Activated CD4-positive, alpha-beta memory T cell treated with anti-CD3 and anti-CD28 coated beads, Interleukin-2, amount 10 ng/mL, durations not matched to agents 7 days and 5 days (primary cell): ENCODE measurements at regions not wholly inside any gene's neighbourhood (a gene's known extent, or its start where the extent isn't known, plus 50 kb on each side); places are given as distances from the start of the nearest gene placed in this dataset.
"Not testable (repeated sequence)": the region's sequence is repeated elsewhere in the genome, so short reads cannot be mapped to it uniquely, and the experiment has no call there.

Experiments
- CTCF ChIA-PET: fragments of 350-600 bp; sonication (Branson Sonifier 250); formaldehyde crosslinking; loops from one replicate; lab custom pipeline; 2021; ENCODE audit warnings: antibody characterized with exemption, inconsistent platforms; lab: Charles Lee
- POLR2A ChIA-PET: fragments of 350-600 bp; sonication (Branson Sonifier 250); formaldehyde crosslinking; loops from one replicate; lab custom pipeline; 2021; ENCODE audit warnings: antibody characterized with exemption; lab: Charles Lee
- DNase-seq: peaks from one replicate; pipeline ENCODE4 v3.0.0-alpha.2; 2020
- H3K27ac Mint-ChIP-seq: one replicate; pipeline ENCODE4 v1.8.0; 2021; ENCODE audit warnings: mild to moderate bottlenecking, mixed read lengths
- H3K27me3 Mint-ChIP-seq: one replicate; pipeline ENCODE4 v1.8.0; 2021; ENCODE audit warnings: mixed read lengths
- H3K36me3 Mint-ChIP-seq: one replicate; pipeline ENCODE4 v1.8.0; 2021; ENCODE audit warnings: low read depth, mixed read lengths
- H3K4me1 Mint-ChIP-seq: one replicate; pipeline ENCODE4 v1.8.0; 2021; ENCODE audit warnings: mixed read lengths
- H3K4me3 Mint-ChIP-seq: one replicate; pipeline ENCODE4 v1.8.0; 2021; ENCODE audit warnings: mild to moderate bottlenecking, mixed read lengths
- H3K9me3 Mint-ChIP-seq: one replicate; pipeline ENCODE4 v1.8.0; 2021; ENCODE audit warnings: mixed read lengths

DNA sequence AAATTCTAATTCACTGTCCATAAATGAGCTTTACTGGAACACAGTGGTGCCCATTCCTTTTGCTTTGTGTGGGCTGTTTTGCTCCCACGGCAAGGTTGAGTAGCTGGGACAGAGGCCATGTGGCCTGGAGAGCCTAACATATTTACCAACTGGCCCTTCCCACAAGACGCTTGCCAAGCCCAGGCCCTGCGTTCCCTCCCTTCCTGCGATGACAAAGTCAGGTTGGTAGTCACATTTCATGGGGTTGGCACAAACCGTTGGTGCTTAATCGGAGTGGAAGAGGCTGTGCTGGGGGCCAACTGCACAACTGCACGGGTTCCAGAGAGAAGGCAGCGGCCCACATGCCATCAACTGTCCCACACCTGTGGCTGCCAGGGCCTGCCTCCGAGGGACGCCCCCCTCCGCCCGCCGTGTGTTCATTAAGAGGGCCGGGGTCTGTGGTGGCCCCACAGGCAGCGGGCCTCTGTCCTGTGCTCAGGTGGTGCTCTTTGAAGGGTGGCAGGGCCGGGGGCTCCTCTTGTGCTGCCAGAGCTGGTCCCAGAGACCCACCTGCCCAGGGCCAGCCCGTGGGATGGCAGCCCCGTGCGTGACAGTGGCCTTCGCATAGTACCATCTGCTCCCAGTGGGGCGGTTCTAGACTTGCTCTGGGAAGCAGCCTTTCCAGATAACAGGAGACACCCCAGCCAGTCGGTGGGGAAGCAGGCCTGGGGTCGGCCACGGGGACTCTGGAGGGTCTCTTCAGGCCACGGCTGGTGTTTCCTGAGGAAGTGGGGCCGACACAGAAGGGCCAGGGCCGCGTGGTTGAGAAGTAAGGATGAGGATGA, 81.5 kb upstream of the CLDN5 start:
- Mint-ChIP-seq H3K27me3 (peaks cover 5% of the 10 kb centered on the region), H3K27ac (no peak overlapping the region), H3K4me1 (peaks cover 41% of the 10 kb centered on the region), H3K4me3 (no peak overlapping the region), H3K9me3 (no peaks in the 10 kb centered on the region), H3K36me3 (no peaks in the 10 kb centered on the region)
- no peak for DNase-seq
- ChIA-PET CTCF (no interaction called here), POLR2A (no interaction called here)

DNA sequence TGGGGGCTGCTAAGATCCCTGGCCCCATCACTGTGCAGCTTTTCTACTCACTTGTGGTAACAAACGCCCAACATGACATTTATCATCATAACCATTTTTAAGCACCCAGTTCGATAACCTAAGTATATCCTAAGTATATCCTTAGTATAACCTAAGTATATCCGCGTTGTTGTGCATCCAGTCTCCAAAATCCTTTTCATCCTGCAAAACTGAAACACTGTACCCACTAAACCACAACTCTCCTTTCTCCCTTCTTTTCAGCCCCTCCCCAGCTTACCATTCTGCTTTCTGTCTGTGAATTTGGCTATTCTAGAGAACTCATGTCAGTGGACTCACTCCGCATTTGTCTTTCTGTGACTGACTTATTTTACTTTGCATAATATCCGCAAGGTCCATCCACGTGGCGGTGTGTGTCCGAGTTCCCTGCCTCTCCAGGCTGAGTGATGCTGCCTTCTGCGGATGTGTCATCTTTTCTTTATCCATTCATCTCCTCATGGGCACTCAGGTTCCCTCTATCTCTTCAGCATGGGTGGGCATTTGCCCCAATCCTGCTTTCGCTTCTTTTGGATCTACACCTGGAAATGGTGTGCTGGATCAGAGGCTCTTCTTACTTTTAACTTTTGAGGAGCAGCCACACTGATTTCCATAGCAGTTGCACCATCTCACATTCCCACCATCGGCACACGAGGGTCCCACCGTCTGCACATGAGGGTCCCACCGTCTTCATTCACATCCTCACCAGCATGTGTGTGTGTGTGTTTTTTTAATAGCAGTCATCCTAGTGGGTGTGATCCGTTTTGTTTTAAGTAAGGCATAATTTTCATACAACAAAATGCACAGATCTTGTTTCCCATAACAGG, 82.4 kb upstream of the CLDN5 start:
- ChIA-PET POLR2A (interaction anchor here (1.0 kb wide), 1 partner anchor 127 kb away, joined by 4 read pairs; the partner anchor contains the start of gene CDC45), CTCF (no interaction called here)
- H3K27me3 Mint-ChIP-seq, result peaks cover 2% of the 10 kb centered on the region
- no peaks in the 10 kb centered on the region for H3K9me3 Mint-ChIP-seq
- peaks cover 44% of the 10 kb centered on the region for H3K4me1 Mint-ChIP-seq
- no peak overlapping the region for H3K4me3 Mint-ChIP-seq
- no peak for DNase-seq
- no peak overlapping the region for H3K27ac Mint-ChIP-seq
- no peaks in the 10 kb centered on the region for H3K36me3 Mint-ChIP-seq

DNA sequence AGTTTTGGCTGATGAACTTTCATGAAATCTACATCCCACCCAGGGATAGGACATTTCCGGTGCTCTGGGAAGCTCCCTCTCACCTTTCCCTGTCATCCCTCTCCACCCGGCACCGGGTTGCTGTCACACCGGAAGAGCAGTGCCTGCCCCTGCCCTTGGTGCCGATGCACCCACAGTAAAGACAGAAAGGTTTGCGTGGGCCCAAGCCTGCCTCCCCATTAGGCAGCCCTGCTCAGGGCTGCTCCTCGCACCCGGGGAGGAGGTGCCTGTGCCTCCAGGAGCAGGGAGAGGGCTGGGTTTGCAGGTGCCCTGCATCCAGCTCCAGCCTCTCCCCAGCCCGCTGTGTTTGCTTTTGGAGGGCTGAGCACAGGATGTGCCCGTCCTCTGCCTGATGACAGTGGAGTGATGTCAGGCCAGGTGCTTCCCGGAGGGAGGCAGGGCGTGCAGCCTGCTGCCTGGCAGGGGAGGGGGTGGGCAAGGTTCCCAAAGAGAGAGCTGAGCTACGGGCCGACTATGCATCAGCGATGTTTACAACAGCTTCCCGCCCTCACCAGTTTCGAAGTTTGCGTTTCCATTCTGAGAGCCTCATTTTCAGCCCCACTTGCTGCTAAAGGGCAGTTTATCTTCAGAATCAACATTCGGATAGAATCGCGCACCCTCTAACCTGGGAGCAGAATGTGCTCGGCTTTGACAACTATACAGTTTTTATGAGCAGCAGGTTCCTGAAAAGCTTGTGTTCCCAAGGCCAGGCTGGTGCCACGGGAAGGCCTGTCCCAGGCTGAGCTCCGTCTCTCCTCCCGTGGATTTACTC, 83.2 kb upstream of the CLDN5 start:
- Mint-ChIP-seq H3K4me3 (no peak overlapping the region), H3K36me3 (no peaks in the 10 kb centered on the region)
- POLR2A ChIA-PET, result interaction anchor here (1.0 kb wide), 1 partner anchor 128 kb away, joined by 4 read pairs; the partner anchor contains the start of gene CDC45

DNA sequence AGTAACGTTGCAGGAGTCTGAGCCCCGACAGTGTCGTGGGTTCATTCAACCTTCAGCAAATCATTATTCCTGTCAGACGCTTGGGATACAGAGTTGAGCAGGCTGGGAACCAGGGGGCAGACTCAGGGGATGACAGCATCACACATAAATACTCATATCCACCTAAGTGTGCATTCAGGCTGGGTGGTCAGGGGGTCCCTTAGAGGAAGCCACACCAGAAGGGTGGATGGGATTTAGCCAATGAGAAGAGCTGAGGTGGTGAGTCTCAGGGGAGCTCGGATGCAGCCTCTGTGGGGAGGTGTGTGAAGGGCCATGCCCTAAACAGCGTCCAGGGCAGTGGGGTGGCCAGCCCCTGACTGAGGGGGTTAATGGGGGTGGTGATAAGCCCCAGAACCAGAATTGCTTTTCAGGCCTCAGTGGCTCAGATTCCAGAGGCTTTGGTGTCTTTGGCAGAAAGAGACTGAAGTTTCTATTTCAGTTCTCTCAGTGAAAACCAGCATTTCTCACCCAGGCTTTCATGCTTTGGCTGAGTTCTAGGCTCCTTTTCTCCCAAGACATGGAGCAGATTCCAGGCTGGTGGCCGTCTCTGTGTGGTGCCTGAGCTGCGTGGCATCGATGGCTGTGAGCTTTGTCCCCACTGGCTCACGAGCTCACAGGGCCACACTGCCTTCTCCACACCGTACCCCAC, 83.9 kb upstream of the CLDN5 start:
- H3K27ac Mint-ChIP-seq, result no peak overlapping the region
- H3K4me3 Mint-ChIP-seq, result no peak overlapping the region
- H3K36me3 Mint-ChIP-seq, result no peaks in the 10 kb centered on the region
- peaks cover 1% of the 10 kb centered on the region for H3K27me3 Mint-ChIP-seq
- H3K9me3 Mint-ChIP-seq, result no peaks in the 10 kb centered on the region
- DNase-seq, result no peak
- CTCF ChIA-PET, result interaction anchor here (1.2 kb wide), 1 partner anchor 22 kb away, joined by 4 read pairs; no protein-coding TSS in a partner anchor
- POLR2A ChIA-PET, result interaction anchor here (1.0 kb wide), 1 partner anchor 128 kb away, joined by 4 read pairs; the partner anchor contains the start of gene CDC45
- H3K4me1 Mint-ChIP-seq, result peaks cover 37% of the 10 kb centered on the region

More for the DNA sequence above, 83.2 kb upstream of the CLDN5 start:
- CTCF ChIA-PET, result no interaction called here
- no peak overlapping the region for H3K27ac Mint-ChIP-seq
- peaks cover 44% of the 10 kb centered on the region for H3K4me1 Mint-ChIP-seq
- DNase-seq, result peak; percentile 22
- H3K9me3 Mint-ChIP-seq, result no peaks in the 10 kb centered on the region
- H3K27me3 Mint-ChIP-seq, result peaks cover 1% of the 10 kb centered on the region

DNA sequence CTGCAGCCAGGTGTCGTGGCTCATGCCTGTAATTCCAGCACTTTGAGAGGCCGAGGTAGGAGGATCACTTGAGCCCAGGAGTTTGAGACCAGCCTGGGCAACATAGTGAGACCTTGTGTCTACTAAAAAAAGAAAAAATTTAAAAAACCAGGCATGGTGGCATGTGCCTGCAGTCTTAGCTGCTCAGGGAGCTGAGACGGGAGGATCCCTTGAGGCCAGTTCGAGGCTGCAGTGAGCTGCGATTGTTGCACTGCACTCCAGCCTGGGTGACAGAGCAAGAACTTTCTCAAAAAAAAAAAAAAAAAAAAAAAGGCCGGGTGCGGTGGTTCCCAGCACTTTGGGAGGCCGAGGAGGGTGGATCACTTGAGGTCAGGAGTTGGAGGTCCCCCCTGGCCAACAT, 85.5 kb upstream of the CLDN5 start:
- CTCF ChIA-PET, result interaction anchor here (0.7 kb wide), 1 partner anchor 20 kb away, joined by 3 read pairs; no protein-coding TSS in a partner anchor

DNA sequence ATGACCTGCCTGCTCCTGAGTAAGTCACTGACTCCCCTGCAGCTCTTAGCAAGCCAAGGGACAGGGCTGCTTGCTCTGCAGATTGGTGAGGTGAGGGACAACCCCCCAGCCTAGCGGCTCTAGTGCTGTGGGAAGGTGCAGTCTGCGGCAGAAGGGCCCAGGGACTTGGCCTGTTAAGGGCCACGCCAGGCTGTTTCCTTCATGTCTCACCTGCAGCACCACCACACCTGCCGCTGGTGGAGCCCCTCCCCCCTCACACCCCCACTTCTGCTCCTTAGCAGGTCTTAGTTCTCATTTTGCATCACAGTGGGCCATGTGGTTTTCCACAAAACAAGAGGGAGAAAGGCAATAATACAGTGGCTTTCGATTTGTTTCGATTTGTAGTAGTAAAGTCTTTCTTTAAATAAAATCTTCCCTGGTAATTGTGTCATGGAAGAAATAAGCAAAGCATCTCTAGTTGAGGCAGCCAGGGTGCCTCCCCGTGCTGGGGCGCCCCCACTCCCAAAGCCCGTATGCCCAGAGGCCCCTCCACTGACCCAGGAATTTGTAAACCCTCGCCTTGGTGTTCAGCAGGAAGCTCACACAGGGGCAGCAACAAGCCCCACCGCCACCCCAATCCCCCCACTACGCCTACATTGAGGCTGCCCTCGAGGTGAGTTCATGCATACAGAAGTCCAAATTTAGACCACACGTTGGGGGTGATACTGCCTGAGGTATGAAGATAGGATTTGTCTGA, 86.5 kb upstream of the CLDN5 start:
- no peak for DNase-seq
- no peaks in the 10 kb centered on the region for H3K36me3 Mint-ChIP-seq
- H3K9me3 Mint-ChIP-seq, result no peaks in the 10 kb centered on the region
- H3K27ac Mint-ChIP-seq, result no peak overlapping the region
- H3K4me1 Mint-ChIP-seq, result peaks cover 34% of the 10 kb centered on the region
- H3K4me3 Mint-ChIP-seq, result no peak overlapping the region
- H3K27me3 Mint-ChIP-seq, result peaks cover 14% of the 10 kb centered on the region
- ChIA-PET CTCF (interaction anchor here (0.7 kb wide), 1 partner anchor 19 kb away, joined by 3 read pairs; no protein-coding TSS in a partner anchor), POLR2A (no interaction called here)

More for the DNA sequence above, 85.5 kb upstream of the CLDN5 start:
- DNase-seq, H3K4me3 Mint-ChIP-seq, H3K9me3 Mint-ChIP-seq, H3K36me3 Mint-ChIP-seq, H3K27ac Mint-ChIP-seq, POLR2A ChIA-PET, H3K27me3 Mint-ChIP-seq: not testable (repeated sequence)
- H3K4me1 Mint-ChIP-seq, result peaks cover 34% of the 10 kb centered on the region

DNA sequence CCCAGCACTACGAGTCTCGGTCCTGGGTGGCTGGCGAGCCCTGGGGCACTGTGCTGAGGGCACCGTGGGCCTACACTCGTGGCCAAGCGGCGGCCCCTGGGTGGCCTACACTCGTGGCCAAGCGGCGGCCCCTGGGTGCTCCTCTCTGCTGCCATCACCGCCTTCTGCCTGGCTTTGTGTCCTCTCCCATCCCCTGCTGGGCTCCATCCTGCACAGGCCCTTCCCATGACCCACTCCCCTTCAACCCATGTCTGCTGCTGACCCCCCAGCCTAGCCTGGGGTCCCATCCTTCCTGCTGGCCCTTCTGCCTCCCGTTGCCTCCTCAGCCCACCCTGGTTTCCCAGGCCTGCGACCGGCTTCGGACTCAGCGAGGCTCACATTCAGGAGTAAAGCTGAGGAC, 87.4 kb upstream of the CLDN5 start:
- ChIA-PET CTCF (no interaction called here), POLR2A (no interaction called here)
- H3K4me1 Mint-ChIP-seq, result peaks cover 31% of the 10 kb centered on the region
- H3K27me3 Mint-ChIP-seq, result peaks cover 14% of the 10 kb centered on the region
- H3K27ac Mint-ChIP-seq, result no peak overlapping the region
- no peaks in the 10 kb centered on the region for H3K9me3 Mint-ChIP-seq
- no peak overlapping the region for H3K4me3 Mint-ChIP-seq
- H3K36me3 Mint-ChIP-seq, result no peaks in the 10 kb centered on the region
- no peak for DNase-seq

DNA sequence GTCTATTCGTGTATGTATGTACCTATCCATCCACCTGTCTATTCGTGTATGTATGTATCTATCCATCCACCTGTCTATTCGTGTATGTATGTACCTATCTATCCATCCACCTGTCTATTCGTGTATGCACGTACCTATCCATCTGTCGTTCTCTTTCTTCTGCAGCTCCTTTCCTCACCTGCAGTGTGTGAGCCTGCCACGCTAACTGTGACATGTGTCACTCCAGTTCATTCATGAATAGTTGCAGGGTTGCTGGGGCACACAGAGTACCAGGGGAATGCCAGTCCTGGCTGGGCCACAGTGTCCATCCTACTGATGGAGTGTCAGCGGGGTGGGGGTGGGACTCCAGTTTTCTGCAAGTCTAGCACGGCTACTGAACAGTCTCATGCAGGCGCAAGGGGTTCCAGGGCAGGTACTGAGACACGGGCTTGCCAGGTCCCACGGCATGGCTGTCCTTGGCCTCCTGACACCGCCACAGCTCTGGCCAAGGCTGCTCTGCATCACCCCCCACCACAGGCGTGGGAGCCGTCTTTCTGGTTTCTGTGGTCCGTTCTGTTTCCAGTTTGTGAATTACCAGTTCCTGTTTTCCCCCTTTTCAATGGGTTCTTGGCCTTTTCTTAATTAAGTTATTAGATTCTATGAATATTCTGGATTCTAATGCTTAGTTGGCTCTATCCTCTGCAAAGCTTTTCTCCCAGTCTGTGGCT, 88.8 kb upstream of the CLDN5 start:
- peaks cover 14% of the 10 kb centered on the region for H3K27me3 Mint-ChIP-seq
- H3K4me3 Mint-ChIP-seq, result no peak overlapping the region
- POLR2A ChIA-PET, result no interaction called here
- H3K27ac Mint-ChIP-seq, result no peak overlapping the region
- no peak for DNase-seq
- CTCF ChIA-PET, result no interaction called here
- H3K4me1 Mint-ChIP-seq, result peaks cover 20% of the 10 kb centered on the region
- H3K36me3 Mint-ChIP-seq, result no peaks in the 10 kb centered on the region
- H3K9me3 Mint-ChIP-seq, result no peaks in the 10 kb centered on the region

DNA sequence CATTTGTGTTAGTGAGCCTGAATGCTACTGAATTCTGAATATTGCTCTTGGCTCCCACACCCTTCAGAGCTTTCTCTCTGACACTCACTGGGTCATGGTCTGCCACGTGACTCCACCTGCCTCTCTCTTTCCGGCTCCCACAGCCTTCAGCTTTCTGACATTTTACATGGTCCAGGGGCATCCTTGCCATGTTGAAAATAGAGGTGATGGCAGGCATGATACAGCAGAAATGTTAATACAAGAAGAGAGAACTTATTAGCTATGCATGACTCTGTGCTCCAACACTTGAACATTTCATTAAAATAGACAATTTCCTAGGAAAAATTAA, 90.3 kb upstream of the CLDN5 start:
- no peaks in the 10 kb centered on the region for H3K9me3 Mint-ChIP-seq
- H3K4me3 Mint-ChIP-seq, result no peak overlapping the region
- ChIA-PET CTCF (interaction anchor here (1.0 kb wide), 1 partner anchor 16 kb away, joined by 4 read pairs; no protein-coding TSS in a partner anchor), POLR2A (no interaction called here)
- DNase-seq, result no peak
- H3K36me3 Mint-ChIP-seq, result no peaks in the 10 kb centered on the region
- peaks cover 18% of the 10 kb centered on the region for H3K27me3 Mint-ChIP-seq
- no peak overlapping the region for H3K27ac Mint-ChIP-seq
- peaks cover 12% of the 10 kb centered on the region for H3K4me1 Mint-ChIP-seq

DNA sequence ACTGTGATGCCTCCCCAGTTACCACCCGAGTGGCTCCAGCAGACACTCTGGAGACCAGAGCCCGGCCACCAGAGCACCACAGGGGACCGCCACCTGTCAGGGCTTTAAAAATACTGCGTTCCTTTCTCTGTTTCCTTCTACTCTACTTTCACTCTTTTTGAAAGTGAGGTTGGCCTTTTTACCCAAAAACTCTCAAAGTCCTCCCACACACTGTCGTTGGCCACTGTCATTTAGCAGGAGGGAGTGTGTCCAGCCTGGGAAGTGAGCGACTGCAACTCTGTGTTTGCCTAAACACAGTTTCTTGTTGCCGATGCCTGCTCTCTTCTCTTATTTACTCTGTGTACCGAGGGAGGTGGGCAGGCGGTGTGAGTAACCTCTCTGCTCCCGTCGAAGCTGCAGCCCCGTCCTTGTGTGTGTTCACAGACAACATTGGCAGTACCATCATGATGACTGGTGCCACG, 90.8 kb upstream of the CLDN5 start:
- DNase-seq, result no peak
- no peaks in the 10 kb centered on the region for H3K9me3 Mint-ChIP-seq
- no peak overlapping the region for H3K4me3 Mint-ChIP-seq
- peaks cover 18% of the 10 kb centered on the region for H3K27me3 Mint-ChIP-seq
- ChIA-PET CTCF (interaction anchor here (1.0 kb wide), 1 partner anchor 15 kb away, joined by 4 read pairs; no protein-coding TSS in a partner anchor), POLR2A (no interaction called here)
- no peak overlapping the region for H3K27ac Mint-ChIP-seq
- H3K36me3 Mint-ChIP-seq, result no peaks in the 10 kb centered on the region
- peaks cover 14% of the 10 kb centered on the region for H3K4me1 Mint-ChIP-seq
